Upper lobe of left lung (tissue), 6 donors: ENCODE measurements at regions not wholly inside any gene's neighbourhood (a gene's known extent, or its start where the extent isn't known, plus 50 kb on each side); places are given as distances from the start of the nearest gene placed in this dataset.

Source experiments
- ATAC-seq, 2 donors: fragments of 200-7000 bp; cut with Tn5 transposase; one replicate each; pipeline ENCODE4 v1.9.1; 2022; ENCODE audit warnings: mild to moderate bottlenecking in 2 of 2, moderate library complexity in 2 of 2; ENCODE audit not compliant: low FRiP score in 2 of 2
- DNase-seq, 2 donors: peaks; one replicate each; pipeline ENCODE4 v3.0.0-alpha.2; 2019 to 2020
- H3K27ac ChIP-seq, 4 donors: fragments of 200-600 bp; sonication (generic); one replicate each; pipeline ENCODE4 v1.5.1; 2016 to 2019
- H3K27me3 ChIP-seq, 4 donors: fragments of 200-600 bp; sonication (generic); one replicate each; pipeline ENCODE4 v1.5.1; 2017 to 2019
- H3K36me3 ChIP-seq, 4 donors: fragments of 200-600 bp; sonication (generic); one replicate each; pipeline ENCODE4 v1.5.1; 2016 to 2019
- H3K4me1 ChIP-seq, 4 donors: fragments of 200-600 bp; sonication (generic); one replicate each; pipeline ENCODE4 v1.5.1; 2018 to 2019
- H3K4me3 ChIP-seq, 4 donors: fragments of 200-600 bp; sonication (generic); one replicate each; pipeline ENCODE4 v1.5.1; 2017 to 2019; ENCODE audit warnings: mild to moderate bottlenecking in 2 of 4, moderate library complexity in 1 of 4
- H3K9me3 ChIP-seq, 4 donors: fragments of 200-600 bp; sonication (generic); one replicate each; pipeline ENCODE4 v1.5.1; 2018 to 2019
- CTCF ChIP-seq, 6 experiments: fragments of 450-650 bp in 4 of 6; fragments of 200-600 bp in 2 of 6; sonication (generic) in 2 of 6; IDR thresholded peaks; one replicate each; pipeline ENCODE4 v1.5.1; 2016 to 2019; ENCODE audit warnings: antibody characterized with exemption in 6 of 6
- EP300 ChIP-seq, 4 donors: sonication (generic); formaldehyde crosslinking; IDR thresholded peaks; one replicate each; pipeline ENCODE4 v1.5.1; 2017; ENCODE audit warnings: antibody characterized with exemption in 4 of 4, control low read depth in 2 of 4
- POLR2A ChIP-seq, 4 donors: fragments of 450-650 bp; IDR thresholded peaks; one replicate each; pipeline ENCODE4 v1.5.1; 2016 to 2017; ENCODE audit warnings: antibody characterized with exemption in 4 of 4, mild to moderate bottlenecking in 2 of 4
- POLR2AphosphoS5 ChIP-seq, 2 donors: sonication (generic); formaldehyde crosslinking; IDR thresholded peaks; one replicate each; pipeline ENCODE4 v1.5.1; 2017; ENCODE audit warnings: antibody characterized with exemption in 2 of 2
- WGBS, 2 donors: methylation state at CpG; one replicate each; pipeline ENCODE4 v1.1.5; 2017 to 2018; 5-methylcytosine and 5-hydroxymethylcytosine counted together
- donor health status: DM: no; HTN: no; CAD: no; lungs with moderate emphysema.
- donor health status: DM: no; HTN: yes; CAD: no; lungs with severe emphysema.

GRCh38 chr5:17326600-17327037 lies 109.2 kb downstream of the BASP1 start:
- H3K36me3 ChIP-seq, result no peaks in the 10 kb centered on the region
- no peak for TF ChIP-seq EP300 (IDR thresholded peaks at IDR 0.05)
- no peak for TF ChIP-seq CTCF (IDR thresholded peaks at IDR 0.05)
- no peak for TF ChIP-seq POLR2AphosphoS5 (IDR thresholded peaks at IDR 0.05)
- TF ChIP-seq POLR2A (IDR thresholded peaks at IDR 0.05), result no peak
- no peaks in the 10 kb centered on the region for H3K27me3 ChIP-seq
- H3K27ac ChIP-seq, result no peak overlapping the region
- no peak for ATAC-seq
- WGBS, 2 donors, result 62 to 74% methylated on average over 4 of the region's 4 CpGs
- no peaks in the 10 kb centered on the region for H3K4me1 ChIP-seq
- no peak for DNase-seq
- H3K4me3 ChIP-seq, result no peak overlapping the region
- no peaks in the 10 kb centered on the region for H3K9me3 ChIP-seq

GRCh38 chr5:17327048-17327625 lies 109.7 kb downstream of the BASP1 start:
- Histone ChIP-seq H3K27ac (no peak overlapping the region), H3K9me3 (no peaks in the 10 kb centered on the region), H3K4me3 (no peak overlapping the region), H3K36me3 (no peaks in the 10 kb centered on the region), H3K27me3 (no peaks in the 10 kb centered on the region), H3K4me1 (no peaks in the 10 kb centered on the region)
- WGBS, 2 donors, result 46 to 55% methylated on average over 9 of the region's 9 CpGs
- no peak for TF ChIP-seq POLR2A (IDR thresholded peaks at IDR 0.05)
- no peak for TF ChIP-seq CTCF (IDR thresholded peaks at IDR 0.05)
- no peak for TF ChIP-seq POLR2AphosphoS5 (IDR thresholded peaks at IDR 0.05)
- TF ChIP-seq EP300 (IDR thresholded peaks at IDR 0.05), result no peak
- no peak for DNase-seq
- no peak for ATAC-seq

GRCh38 chr5:17329571-17329970 lies 112.1 kb downstream of the BASP1 start:
- Histone ChIP-seq H3K27ac (no peak overlapping the region), H3K36me3 (no peaks in the 10 kb centered on the region), H3K4me1 (no peaks in the 10 kb centered on the region), H3K27me3 (no peaks in the 10 kb centered on the region), H3K4me3 (no peak overlapping the region), H3K9me3 (no peaks in the 10 kb centered on the region)
- TF ChIP-seq CTCF (IDR thresholded peaks at IDR 0.05), result no peak
- TF ChIP-seq POLR2A (IDR thresholded peaks at IDR 0.05), result no peak
- no peak for TF ChIP-seq POLR2AphosphoS5 (IDR thresholded peaks at IDR 0.05)
- no peak for TF ChIP-seq EP300 (IDR thresholded peaks at IDR 0.05)
- WGBS, 2 donors, result 92% methylated on average over 3 of the region's 3 CpGs
- ATAC-seq, result no peak
- DNase-seq, result no peak

- DNase-seq (no peak), ATAC-seq (no peak)
- H3K4me1 ChIP-seq, result no peaks in the 10 kb centered on the region
- no peak overlapping the region for H3K4me3 ChIP-seq
- no peak overlapping the region for H3K27ac ChIP-seq
- 66 to 73% methylated on average over 2 of the region's 2 CpGs for WGBS, 2 donors
- no peaks in the 10 kb centered on the region for H3K27me3 ChIP-seq
- no peak for TF ChIP-seq POLR2A (IDR thresholded peaks at IDR 0.05)
- no peak for TF ChIP-seq CTCF (IDR thresholded peaks at IDR 0.05)
- TF ChIP-seq POLR2AphosphoS5 (IDR thresholded peaks at IDR 0.05), result no peak
- no peak for TF ChIP-seq EP300 (IDR thresholded peaks at IDR 0.05)
- no peaks in the 10 kb centered on the region for H3K36me3 ChIP-seq
- H3K9me3 ChIP-seq, result no peaks in the 10 kb centered on the region
These were observed 113.0 kb downstream of the BASP1 start for GRCh38 chr5:17330386-17330785.

- 93 to 97% methylated on average over 4 of the region's 4 CpGs for WGBS, 2 donors
- no peaks in the 10 kb centered on the region for H3K36me3 ChIP-seq
- no peaks in the 10 kb centered on the region for H3K4me1 ChIP-seq
These were observed 114.2 kb downstream of the BASP1 start for GRCh38 chr5:17331651-17332050.

More at GRCh38 chr5:17331651-17332050, 114.2 kb downstream of the BASP1 start:
- no peak for ATAC-seq
- H3K9me3 ChIP-seq, result no peaks in the 10 kb centered on the region
- no peaks in the 10 kb centered on the region for H3K27me3 ChIP-seq
- TF ChIP-seq CTCF (IDR thresholded peaks at IDR 0.05), result no peak
- TF ChIP-seq EP300 (IDR thresholded peaks at IDR 0.05), result no peak
- TF ChIP-seq POLR2A (IDR thresholded peaks at IDR 0.05), result no peak
- TF ChIP-seq POLR2AphosphoS5 (IDR thresholded peaks at IDR 0.05), result no peak
- no peak overlapping the region for H3K27ac ChIP-seq
- DNase-seq, result no peak
- no peak overlapping the region for H3K4me3 ChIP-seq
